Testis (tissue), 2 donors: ENCODE measurements at regions not wholly inside any gene's neighbourhood (a gene's known extent, or its start where the extent isn't known, plus 50 kb on each side); places are given as distances from the start of the nearest gene placed in this dataset.

Experiments used
- DNase-seq: peaks from one replicate; pipeline ENCODE4 v3.0.0-alpha.2; 2019
- H3K27ac ChIP-seq, 2 donors: fragments of 200-600 bp; sonication (generic); one replicate each; pipeline ENCODE4 v1.5.1; 2019
- H3K27me3 ChIP-seq: fragments of 200-600 bp; sonication (generic); one replicate; pipeline ENCODE4 v1.5.1; 2019
- H3K36me3 ChIP-seq: fragments of 200-600 bp; sonication (generic); one replicate; pipeline ENCODE4 v1.5.1; 2017; ENCODE audit warnings: low read depth; ENCODE audit errors: missing control alignments
- H3K4me1 ChIP-seq: fragments of 200-600 bp; sonication (generic); one replicate; pipeline ENCODE4 v1.5.1; 2019
- H3K4me3 ChIP-seq, 2 donors: fragments of 200-600 bp; sonication (generic); one replicate each; pipeline ENCODE4 v1.5.1; 2017 to 2019
- H3K9me3 ChIP-seq: fragments of 200-600 bp; sonication (generic); one replicate; pipeline ENCODE4 v1.5.1; 2017
- POLR2A ChIP-seq: fragments of 450-650 bp; IDR thresholded peaks from one replicate; pipeline ENCODE4 v1.6.1; 2017; ENCODE audit warnings: antibody characterized with exemption, mild to moderate bottlenecking, moderate library complexity
- WGBS, 2 donors: methylation state at CpG; one replicate each; pipeline ENCODE4 v1.1.5; 2018; 5-methylcytosine and 5-hydroxymethylcytosine counted together
- intact Hi-C: fragments of 100-400 bp; cut with DNase I; formaldehyde crosslinking; loops from one replicate; pipeline ENCODE4 v1.15.1; 2023; ENCODE audit warnings: low total_unique reads
- TF ChIP-seq, protein P1 (sequence below), 3 experiments: fragments of 450-650 bp in 2 of 3; fragments of 200-600 bp in 1 of 3; sonication (generic) in 1 of 3; IDR thresholded peaks; one replicate each; pipeline ENCODE4 v1.5.1; 2016 to 2019; ENCODE audit warnings: antibody characterized with exemption in 3 of 3, mild to moderate bottlenecking in 2 of 3, moderate library complexity in 1 of 3

GRCh38 chr15:38853608-38854007 lies 289.0 kb upstream of the RASGRP1 start:
- TF ChIP-seq POLR2A: no peak
- TF ChIP-seq, protein P1, sequence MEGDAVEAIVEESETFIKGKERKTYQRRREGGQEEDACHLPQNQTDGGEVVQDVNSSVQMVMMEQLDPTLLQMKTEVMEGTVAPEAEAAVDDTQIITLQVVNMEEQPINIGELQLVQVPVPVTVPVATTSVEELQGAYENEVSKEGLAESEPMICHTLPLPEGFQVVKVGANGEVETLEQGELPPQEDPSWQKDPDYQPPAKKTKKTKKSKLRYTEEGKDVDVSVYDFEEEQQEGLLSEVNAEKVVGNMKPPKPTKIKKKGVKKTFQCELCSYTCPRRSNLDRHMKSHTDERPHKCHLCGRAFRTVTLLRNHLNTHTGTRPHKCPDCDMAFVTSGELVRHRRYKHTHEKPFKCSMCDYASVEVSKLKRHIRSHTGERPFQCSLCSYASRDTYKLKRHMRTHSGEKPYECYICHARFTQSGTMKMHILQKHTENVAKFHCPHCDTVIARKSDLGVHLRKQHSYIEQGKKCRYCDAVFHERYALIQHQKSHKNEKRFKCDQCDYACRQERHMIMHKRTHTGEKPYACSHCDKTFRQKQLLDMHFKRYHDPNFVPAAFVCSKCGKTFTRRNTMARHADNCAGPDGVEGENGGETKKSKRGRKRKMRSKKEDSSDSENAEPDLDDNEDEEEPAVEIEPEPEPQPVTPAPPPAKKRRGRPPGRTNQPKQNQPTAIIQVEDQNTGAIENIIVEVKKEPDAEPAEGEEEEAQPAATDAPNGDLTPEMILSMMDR (IDR thresholded peaks at IDR 0.05): no peak
- H3K36me3 ChIP-seq: no peaks in the 10 kb centered on the region
- intact Hi-C loops: no loop called here
- no peaks in the 10 kb centered on the region for H3K4me1 ChIP-seq
- WGBS, 2 donors: 68 to 86% methylated on average over 1 of the region's 1 CpG
- no peak for DNase-seq
- no peaks in the 10 kb centered on the region for H3K27me3 ChIP-seq
- H3K27ac ChIP-seq: no peak overlapping the region
- H3K9me3 ChIP-seq: no peaks in the 10 kb centered on the region
- no peak overlapping the region for H3K4me3 ChIP-seq

DNA sequence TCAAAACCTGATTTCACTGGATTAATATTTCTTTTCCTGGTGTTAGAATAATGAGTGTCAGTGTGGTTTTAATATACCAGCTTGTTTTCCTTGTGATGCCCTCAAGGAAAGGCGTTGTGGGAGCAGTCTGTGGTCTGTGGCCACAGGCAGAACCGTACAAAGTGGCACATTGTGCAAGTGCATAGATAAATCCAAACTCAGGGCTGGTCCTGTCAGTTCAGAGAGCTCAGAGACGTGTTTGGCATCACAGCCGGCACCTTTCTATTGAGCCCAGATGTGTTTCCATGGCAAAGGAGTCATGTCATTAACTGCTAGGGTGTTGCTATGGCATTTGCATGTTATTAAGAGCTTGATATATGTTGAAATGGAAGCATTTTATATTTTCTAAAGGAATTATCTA lies 289.9 kb upstream of the RASGRP1 start:
- no peak for TF ChIP-seq POLR2A
- TF ChIP-seq, protein P1 (IDR thresholded peaks at IDR 0.05): no peak
- no peak overlapping the region for H3K4me3 ChIP-seq
- H3K36me3 ChIP-seq: no peaks in the 10 kb centered on the region
- intact Hi-C loops: no loop called here
- 77% methylated on average over 4 of the region's 4 CpGs for WGBS, 2 donors
- H3K4me1 ChIP-seq: no peaks in the 10 kb centered on the region
- no peak overlapping the region for H3K27ac ChIP-seq
- H3K27me3 ChIP-seq: no peaks in the 10 kb centered on the region
- no peak for DNase-seq
- H3K9me3 ChIP-seq: no peaks in the 10 kb centered on the region

- H3K9me3 ChIP-seq: no peaks in the 10 kb centered on the region
- H3K27me3 ChIP-seq: no peaks in the 10 kb centered on the region
- H3K27ac ChIP-seq: no peak overlapping the region
- no peak for DNase-seq
- H3K36me3 ChIP-seq: no peaks in the 10 kb centered on the region
- no peak overlapping the region for H3K4me3 ChIP-seq
- H3K4me1 ChIP-seq: no peaks in the 10 kb centered on the region
- intact Hi-C loops: no loop called here
- 75 to 100% methylated on average over 1 of the region's 1 CpG for WGBS, 2 donors
- TF ChIP-seq, protein P1 (IDR thresholded peaks at IDR 0.05): no peak
- no peak for TF ChIP-seq POLR2A
Measured at GRCh38 chr15:38857814-38858213, 293.2 kb upstream of the RASGRP1 start.

GRCh38 chr15:38859574-38859973 lies 295.0 kb upstream of the RASGRP1 start:
- Histone ChIP-seq H3K4me3 (no peak overlapping the region), H3K27me3 (no peaks in the 10 kb centered on the region), H3K27ac (no peak overlapping the region), H3K36me3 (no peaks in the 10 kb centered on the region), H3K9me3 (no peaks in the 10 kb centered on the region), H3K4me1 (no peaks in the 10 kb centered on the region)
- DNase-seq: no peak
- no peak for TF ChIP-seq POLR2A
- TF ChIP-seq, protein P1 (IDR thresholded peaks at IDR 0.05): no peak
- intact Hi-C loops: no loop called here
- WGBS, 2 donors: 89 to 95% methylated on average over 2 of the region's 2 CpGs

DNA sequence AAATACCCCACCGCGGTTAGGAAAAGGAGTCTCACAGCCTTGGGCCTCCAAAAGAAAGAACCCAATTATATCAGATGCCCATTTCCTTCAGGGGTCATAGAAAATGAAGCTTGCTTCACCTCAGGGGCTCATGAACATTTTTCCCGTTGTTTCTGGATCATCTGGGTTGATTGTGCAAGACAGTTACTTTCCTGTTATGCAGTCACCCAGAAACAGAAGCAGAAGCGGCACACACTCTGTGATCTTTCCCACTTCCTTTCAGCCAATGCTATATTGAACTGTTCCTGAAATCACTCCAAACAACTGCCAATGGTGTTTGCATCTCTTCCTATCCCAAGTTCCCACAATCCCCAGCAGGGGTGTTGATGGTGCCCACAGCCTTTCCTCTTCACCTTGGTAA lies 295.6 kb upstream of the RASGRP1 start:
- H3K36me3 ChIP-seq: no peaks in the 10 kb centered on the region
- 77 to 80% methylated on average over 4 of the region's 4 CpGs for WGBS, 2 donors
- intact Hi-C loops: no loop called here
- H3K27me3 ChIP-seq: no peaks in the 10 kb centered on the region
- no peaks in the 10 kb centered on the region for H3K9me3 ChIP-seq
- H3K4me1 ChIP-seq: peaks cover 4% of the 10 kb centered on the region
- no peak overlapping the region for H3K4me3 ChIP-seq
- no peak overlapping the region for H3K27ac ChIP-seq
- TF ChIP-seq, protein P1 (IDR thresholded peaks at IDR 0.05): no peak
- no peak for TF ChIP-seq POLR2A
- no peak for DNase-seq
